ENCODE measurements at regions not wholly inside any gene's neighbourhood (a gene's known extent, or its start where the extent isn't known, plus 50 kb on each side); places are given as distances from the start of the nearest gene placed in this dataset.
"Not testable (repeated sequence)": the region's sequence is repeated elsewhere in the genome, so short reads cannot be mapped to it uniquely, and the experiment has no call there.

DNA sequence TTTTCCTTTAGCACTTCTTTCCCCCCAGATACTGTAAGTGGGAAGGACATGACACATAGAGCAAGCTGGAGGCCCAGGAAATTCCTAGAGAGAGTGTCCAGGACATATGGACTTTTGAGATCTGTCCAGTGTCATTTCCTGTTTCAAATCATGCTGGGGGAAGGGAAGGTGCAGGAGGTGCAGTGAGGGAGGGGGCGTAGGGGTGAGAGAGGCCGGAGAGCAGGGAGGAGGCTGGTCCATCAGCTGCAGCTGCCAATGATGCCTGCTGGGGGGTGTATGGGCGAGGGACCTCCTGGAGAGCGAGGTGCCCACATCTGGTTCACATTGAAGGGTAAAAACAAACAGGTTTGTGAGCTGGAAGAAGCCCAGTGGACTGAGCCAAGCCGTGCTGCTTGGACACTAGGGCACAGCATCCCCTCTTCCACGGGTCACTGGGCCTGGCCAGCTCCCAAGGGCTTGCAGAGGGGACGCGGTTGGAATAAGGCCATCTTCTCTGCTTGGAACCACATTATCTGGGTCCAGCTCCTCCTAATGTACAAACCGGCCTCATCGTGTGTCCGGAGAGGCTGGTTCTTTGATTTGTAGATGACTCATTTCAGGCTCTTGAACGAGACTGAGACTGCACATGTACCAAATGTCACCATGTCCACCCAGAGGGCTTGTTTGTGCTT is 70.4 kb upstream of the SMURF2 start (continued):
- TF ChIP-seq, protein P1, sequence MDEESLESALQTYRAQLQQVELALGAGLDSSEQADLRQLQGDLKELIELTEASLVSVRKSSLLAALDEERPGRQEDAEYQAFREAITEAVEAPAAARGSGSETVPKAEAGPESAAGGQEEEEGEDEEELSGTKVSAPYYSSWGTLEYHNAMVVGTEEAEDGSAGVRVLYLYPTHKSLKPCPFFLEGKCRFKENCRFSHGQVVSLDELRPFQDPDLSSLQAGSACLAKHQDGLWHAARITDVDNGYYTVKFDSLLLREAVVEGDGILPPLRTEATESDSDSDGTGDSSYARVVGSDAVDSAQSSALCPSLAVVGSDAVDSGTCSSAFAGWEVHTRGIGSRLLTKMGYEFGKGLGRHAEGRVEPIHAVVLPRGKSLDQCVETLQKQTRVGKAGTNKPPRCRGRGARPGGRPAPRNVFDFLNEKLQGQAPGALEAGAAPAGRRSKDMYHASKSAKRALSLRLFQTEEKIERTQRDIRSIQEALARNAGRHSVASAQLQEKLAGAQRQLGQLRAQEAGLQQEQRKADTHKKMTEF (CRISPR knock-in tag; IDR thresholded peaks at IDR 0.05), result peak; percentile 13; the same call in 1 of the 2 replicates
- TF ChIP-seq NBN (conservative IDR thresholded peaks at IDR 0.05), result no peak
- no peak for TF ChIP-seq SMC3 (IDR thresholded peaks at IDR 0.05; ENCODE audit: low read length)
- TF ChIP-seq NCOR1 (IDR thresholded peaks at IDR 0.05; ENCODE audit: borderline replicate concordance, low read length), result no peak; the same call in 1 of the 2 replicates
- TF ChIP-seq MTF1 (CRISPR knock-in tag; IDR thresholded peaks at IDR 0.05), result no peak
- TF ChIP-seq ZNF790 (CRISPR knock-in tag; IDR thresholded peaks at IDR 0.05; ENCODE audit: borderline replicate concordance), result no peak
- no peak for TF ChIP-seq ZNF329 (CRISPR knock-in tag; IDR thresholded peaks at IDR 0.05; ENCODE audit: low read depth)
- TF ChIP-seq, protein P2, sequence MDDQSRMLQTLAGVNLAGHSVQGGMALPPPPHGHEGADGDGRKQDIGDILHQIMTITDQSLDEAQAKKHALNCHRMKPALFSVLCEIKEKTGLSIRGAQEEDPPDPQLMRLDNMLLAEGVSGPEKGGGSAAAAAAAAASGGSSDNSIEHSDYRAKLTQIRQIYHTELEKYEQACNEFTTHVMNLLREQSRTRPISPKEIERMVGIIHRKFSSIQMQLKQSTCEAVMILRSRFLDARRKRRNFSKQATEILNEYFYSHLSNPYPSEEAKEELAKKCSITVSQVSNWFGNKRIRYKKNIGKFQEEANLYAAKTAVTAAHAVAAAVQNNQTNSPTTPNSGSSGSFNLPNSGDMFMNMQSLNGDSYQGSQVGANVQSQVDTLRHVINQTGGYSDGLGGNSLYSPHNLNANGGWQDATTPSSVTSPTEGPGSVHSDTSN (CRISPR knock-in tag; IDR thresholded peaks at IDR 0.05; ENCODE audit: borderline replicate concordance), result no peak
- TF ChIP-seq NR2F2 (IDR thresholded peaks at IDR 0.05; ENCODE audit: borderline replicate concordance, low read depth), result no peak
- no peak for TF ChIP-seq ZFP36L1 (CRISPR knock-in tag; IDR thresholded peaks at IDR 0.05)
- TF ChIP-seq KAT7 (CRISPR knock-in tag; IDR thresholded peaks at IDR 0.05; ENCODE audit: borderline replicate concordance), result no peak
- no peak for TF ChIP-seq CBX2 (IDR thresholded peaks at IDR 0.05; ENCODE audit: low read depth, low read length)
- no peak for TF ChIP-seq CBX2 (CRISPR knock-in tag; IDR thresholded peaks at IDR 0.05; ENCODE audit: low read depth)

DNA sequence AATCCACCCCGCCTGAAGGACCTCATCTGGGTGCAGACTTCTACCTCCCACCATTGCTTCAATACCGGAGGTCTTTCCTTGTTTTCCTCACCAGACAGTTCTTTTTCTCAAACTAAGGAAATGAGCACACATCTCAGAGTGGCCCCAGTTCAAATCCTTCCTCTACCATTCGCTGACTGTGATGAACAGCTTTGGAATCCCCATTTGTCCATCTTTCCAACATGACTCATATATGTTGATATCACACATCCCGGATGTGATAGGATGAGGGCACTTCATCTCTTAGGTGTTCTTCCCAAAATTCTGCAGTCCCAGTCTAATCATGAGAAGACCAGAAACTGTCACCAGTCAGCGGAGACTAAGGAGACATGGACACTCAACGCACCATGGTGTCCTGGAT is 67.9 kb upstream of the SMURF2 start:
- FAIRE-seq; H3K4me2 ChIP-seq (ENCODE audit: low read depth, low read length); ATAC-seq; POLR2A ChIA-PET; H3K9ac ChIP-seq (ENCODE audit: insufficient read depth, low read depth, low read length); H3K27me3 ChIP-seq (ENCODE audit: control insufficient read depth in 1 of 2, insufficient read depth in 2 of 2, low read length in 2 of 2); H2AFZ ChIP-seq (ENCODE audit: low read length); in situ Hi-C loops (cut with HindIII; ENCODE audit: extremely low pct_ligation_motif_present, low pct_unique_long_range_greater_than_20kb); BruUV-seq (replicated peaks); DNase-seq (ENCODE audit: low spot score); H3K4me3 ChIP-seq (replicated peaks in 1 of 3; ENCODE audit: insufficient read depth in 1 of 3, low read depth in 2 of 3, low read length in 3 of 3); H3K36me3 ChIP-seq (replicated peaks in 1 of 2; ENCODE audit: control insufficient read depth in 1 of 2, insufficient read depth in 2 of 2, low read length in 2 of 2); H3K79me2 ChIP-seq (ENCODE audit: insufficient read depth, low read length); H3K27ac ChIP-seq (ENCODE audit: extremely low read length, insufficient read depth, low read length); H3K9me3 ChIP-seq (ENCODE audit: low read length); CTCF ChIA-PET (ENCODE audit: low intra/inter-chr PET ratio, low total read pairs); H4K20me1 ChIP-seq (ENCODE audit: insufficient read depth, low read length): not testable (repeated sequence)
- WGBS (ENCODE audit: low lambda C conversion rate), result 74% methylated on average over 6 of the region's 6 CpGs
- intact Hi-C loops (cut with micrococcal nuclease; ENCODE audit: unreplicated experiment), result loop anchor here (10.0 kb wide), 1 partner anchor 195 kb away; no protein-coding TSS in a partner anchor
- peaks cover 49% of the 10 kb centered on the region for H3K4me1 ChIP-seq (ENCODE audit: insufficient read depth, low read length)

Data from HepG2 (cell line).